ENCODE measurements at regions not wholly inside any gene's neighbourhood (a gene's known extent, or its start where the extent isn't known, plus 50 kb on each side); places are given as distances from the start of the nearest gene placed in this dataset.

DNA sequence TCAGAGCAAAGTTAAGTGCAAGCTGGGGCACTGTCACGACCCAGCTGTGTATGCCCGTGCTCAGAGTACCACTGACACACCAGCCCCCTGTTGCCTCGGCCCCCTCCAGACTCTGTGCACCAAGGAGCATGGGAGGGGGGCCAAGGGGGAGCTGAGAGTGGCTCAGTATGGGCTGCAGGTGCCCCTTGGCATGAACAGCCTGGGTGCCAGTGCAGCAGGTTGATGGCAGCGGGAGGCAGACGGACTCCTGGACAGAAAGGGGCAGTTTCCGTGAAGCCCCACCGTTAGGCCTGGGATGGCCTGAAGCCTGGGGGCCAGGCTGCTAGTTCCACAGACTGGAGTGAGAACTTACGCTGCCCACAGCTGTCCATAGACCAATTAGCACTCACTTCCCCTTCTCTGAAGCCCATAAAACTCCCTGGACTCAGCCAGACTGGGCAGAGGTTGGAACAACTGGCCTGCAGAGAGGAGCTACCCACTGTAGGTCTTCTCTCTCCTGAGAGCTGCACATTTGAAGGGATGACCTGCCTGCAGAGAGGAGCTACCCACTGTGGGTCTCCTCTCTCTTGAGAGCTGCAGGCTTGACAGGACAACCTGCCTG, 182.8 kb downstream of the DEPDC1B start:
- DNase-seq (ENCODE audit: low read depth), result no peak
- TF ChIP-seq CTCF (conservative IDR thresholded peaks at IDR 0.05; ENCODE audit: low read depth, low read length), result no peak
- no peak overlapping the region for H3K4me3 ChIP-seq (ENCODE audit: low read depth, low read length)

GRCh38 chr5:60516688-60517087, 183.3 kb downstream of the DEPDC1B start:
- TF ChIP-seq CTCF (conservative IDR thresholded peaks at IDR 0.05; ENCODE audit: low read depth, low read length), result no peak
- H3K4me3 ChIP-seq (ENCODE audit: low read depth, low read length), result no peak overlapping the region
- no peak for DNase-seq (ENCODE audit: low read depth)

GRCh38 chr5:60514152-60514551, 185.8 kb downstream of the DEPDC1B start:
- no peak for DNase-seq (ENCODE audit: low read depth)
- H3K4me3 ChIP-seq (ENCODE audit: low read depth, low read length), result no peak overlapping the region
- no peak for TF ChIP-seq CTCF (conservative IDR thresholded peaks at IDR 0.05; ENCODE audit: low read depth, low read length)

- TF ChIP-seq CTCF (conservative IDR thresholded peaks at IDR 0.05; ENCODE audit: low read depth, low read length), result no peak
- no peak overlapping the region for H3K4me3 ChIP-seq (ENCODE audit: low read depth, low read length)
- no peak for DNase-seq (ENCODE audit: low read depth)
Observed at GRCh38 chr5:60512117-60512516, 187.8 kb downstream of the DEPDC1B start.

GRCh38 chr5:60510663-60511062, 189.3 kb downstream of the DEPDC1B start:
- H3K4me3 ChIP-seq (ENCODE audit: low read depth, low read length), result no peak overlapping the region
- no peak for TF ChIP-seq CTCF (conservative IDR thresholded peaks at IDR 0.05; ENCODE audit: low read depth, low read length)
- DNase-seq (ENCODE audit: low read depth), result no peak

DNA sequence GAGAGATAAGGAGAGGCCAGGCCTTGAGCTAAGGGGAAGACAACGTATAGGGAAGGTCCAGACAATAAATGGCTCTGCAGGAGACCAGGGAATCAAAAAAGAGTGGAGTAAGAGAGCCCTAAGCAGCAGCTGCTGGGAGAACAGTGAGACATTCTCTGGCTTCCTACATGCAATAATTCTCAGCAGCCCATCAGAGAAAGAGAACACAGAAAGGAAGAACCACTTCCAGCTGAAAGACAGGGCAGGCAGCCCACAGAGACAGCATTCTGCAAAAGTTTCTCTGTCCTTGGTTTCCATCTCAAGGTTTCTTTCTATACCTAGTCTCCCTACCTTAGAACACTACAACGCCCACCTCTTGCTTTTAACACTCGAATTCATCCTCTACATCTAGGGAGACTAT, 189.9 kb downstream of the DEPDC1B start:
- H3K4me3 ChIP-seq (ENCODE audit: low read depth, low read length), result no peak overlapping the region

More for the DNA sequence above, 189.9 kb downstream of the DEPDC1B start:
- TF ChIP-seq CTCF (conservative IDR thresholded peaks at IDR 0.05; ENCODE audit: low read depth, low read length), result no peak
- no peak for DNase-seq (ENCODE audit: low read depth)

Measured in choroid plexus epithelial cell (primary cell).